ENCODE measurements at regions not wholly inside any gene's neighbourhood (a gene's known extent, or its start where the extent isn't known, plus 50 kb on each side); places are given as distances from the start of the nearest gene placed in this dataset.

- no peak for DNase-seq
Observed at GRCh38 chr12:60259225-60259624, 663.4 kb downstream of the SLC16A7 start.

- no peak for DNase-seq
Observed at GRCh38 chr12:60262378-60262777, 666.5 kb downstream of the SLC16A7 start.

GRCh38 chr12:60263161-60263560 is 667.3 kb downstream of the SLC16A7 start:
- DNase-seq, result no peak

GRCh38 chr12:60263836-60264493 is 668.1 kb downstream of the SLC16A7 start:
- no peak for DNase-seq

GRCh38 chr12:60265741-60266140 is 669.9 kb downstream of the SLC16A7 start:
- no peak for DNase-seq

GRCh38 chr12:60266381-60266852 is 670.6 kb downstream of the SLC16A7 start:
- DNase-seq, result no peak

- DNase-seq, result no peak
Observed at GRCh38 chr12:60269611-60270269, 673.9 kb downstream of the SLC16A7 start.

GRCh38 chr12:60271816-60272215 is 676.0 kb downstream of the SLC16A7 start:
- DNase-seq, result no peak

GRCh38 chr12:60278209-60278608 is 682.4 kb downstream of the SLC16A7 start:
- no peak for DNase-seq

- no peak for DNase-seq
Observed at GRCh38 chr12:60279221-60279620, 683.4 kb downstream of the SLC16A7 start.

GRCh38 chr12:60281522-60281921 is 685.7 kb downstream of the SLC16A7 start:
- DNase-seq, result no peak

GRCh38 chr12:60290532-60290931 is 694.7 kb downstream of the SLC16A7 start:
- DNase-seq, result no peak

- no peak for DNase-seq
Observed at GRCh38 chr12:60308366-60308991, 712.6 kb downstream of the SLC16A7 start.

GRCh38 chr12:60311940-60312339 is 716.1 kb downstream of the SLC16A7 start:
- DNase-seq, result no peak

GRCh38 chr12:60317361-60317760 is 721.5 kb downstream of the SLC16A7 start:
- DNase-seq, result no peak

- no peak for DNase-seq
Observed at GRCh38 chr12:60324746-60325145, 728.9 kb downstream of the SLC16A7 start.

- DNase-seq, result no peak
Observed at GRCh38 chr12:60333461-60333860, 737.6 kb downstream of the SLC16A7 start.

GRCh38 chr12:60335745-60336144 is 739.9 kb downstream of the SLC16A7 start:
- DNase-seq, result no peak

- DNase-seq, result no peak
Observed at GRCh38 chr12:60337839-60338549, 742.2 kb downstream of the SLC16A7 start.

- no peak for DNase-seq
Observed at GRCh38 chr12:60345442-60345841, 749.6 kb downstream of the SLC16A7 start.

GRCh38 chr12:60349232-60349978 is 753.6 kb downstream of the SLC16A7 start:
- DNase-seq, result no peak

- DNase-seq, result no peak
Observed at GRCh38 chr12:60387356-60387755, 791.5 kb downstream of the SLC16A7 start.

- no peak for DNase-seq
Observed at GRCh38 chr12:60391051-60391450, 795.2 kb downstream of the SLC16A7 start.

Measured in NCI-H1436 treated with DMSO at 0.1 percent for 48 hours (cell line).